GM18505 (cell line): ENCODE measurements at regions not wholly inside any gene's neighbourhood (a gene's known extent, or its start where the extent isn't known, plus 50 kb on each side); places are given as distances from the start of the nearest gene placed in this dataset.
"Not testable (repeated sequence)": the region's sequence is repeated elsewhere in the genome, so short reads cannot be mapped to it uniquely, and the experiment has no call there.

Experiments used
- ATAC-seq: cut with Tn5 transposase; IDR thresholded peaks from one replicate; pipeline ENCODE4 v1.9.1; 2021; ENCODE audit not compliant: unreplicated experiment
- POLR2A ChIP-seq: IDR thresholded peaks from 4 replicates; pipeline ENCODE4 v1.6.1; 2011; ENCODE audit warnings: borderline replicate concordance; ENCODE audit not compliant: insufficient read depth, insufficient read length; ENCODE audit errors: extremely low read depth

DNA sequence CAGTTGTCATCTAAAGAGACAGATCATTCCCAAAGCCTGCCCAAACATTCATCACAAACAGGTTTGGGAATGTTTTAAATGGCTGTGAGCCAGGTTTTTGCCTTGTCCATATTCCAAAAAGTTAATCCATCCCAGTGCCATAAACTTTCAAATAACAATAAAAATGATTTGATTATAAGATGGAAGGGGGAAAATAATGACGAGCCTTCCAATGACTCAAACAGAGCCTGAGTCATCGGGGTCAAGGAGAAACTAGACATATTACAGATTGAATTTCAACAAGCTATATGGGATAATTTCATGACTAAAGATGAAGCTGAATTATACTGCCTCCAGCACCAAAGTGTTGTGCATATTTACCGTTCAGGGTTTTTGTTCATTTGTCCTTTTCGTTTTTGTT, 195.8 kb upstream of the PKN2 start:
- ATAC-seq = no peak
- no peak for TF ChIP-seq POLR2A

DNA sequence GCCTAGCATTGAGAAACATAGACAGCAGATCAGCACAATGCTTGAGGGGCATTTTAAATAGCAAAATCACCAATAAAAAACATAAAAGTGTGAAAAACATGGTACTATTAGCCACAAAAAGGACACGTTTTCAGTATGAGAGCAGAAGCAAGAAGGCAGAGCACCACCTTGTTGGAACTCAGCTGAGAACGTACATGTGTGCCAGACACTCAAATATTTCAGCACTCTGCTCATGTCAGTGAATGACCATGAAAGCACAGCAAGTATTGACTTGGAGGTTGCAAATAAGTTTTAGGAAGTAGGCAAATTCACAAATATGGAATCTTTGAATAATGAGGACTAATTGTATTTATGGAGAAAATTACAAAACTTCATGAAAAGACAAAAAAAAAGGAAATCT, 193.4 kb upstream of the PKN2 start:
- no peak for ATAC-seq

DNA sequence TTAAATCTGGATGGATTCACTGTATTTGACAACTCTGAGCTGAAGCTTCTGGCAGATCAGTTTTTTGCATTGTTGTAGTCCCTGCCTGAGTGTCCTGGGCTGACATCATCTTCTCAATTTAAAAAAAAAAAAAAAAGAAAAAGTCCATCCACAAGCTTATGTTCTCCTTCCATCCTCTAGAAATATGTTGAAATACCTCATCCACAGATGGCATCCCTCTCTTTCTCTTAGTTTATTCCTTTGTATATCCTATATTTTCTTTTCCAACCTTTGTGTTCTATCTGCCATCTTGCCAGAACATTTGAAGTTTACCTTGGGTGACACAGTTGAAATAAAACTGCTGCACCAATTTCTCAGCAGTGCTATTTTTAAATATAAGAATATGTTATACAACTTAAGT, 184.4 kb upstream of the PKN2 start:
- TF ChIP-seq POLR2A = no peak
- no peak for ATAC-seq

More for the DNA sequence above, 193.4 kb upstream of the PKN2 start:
- TF ChIP-seq POLR2A = no peak

DNA sequence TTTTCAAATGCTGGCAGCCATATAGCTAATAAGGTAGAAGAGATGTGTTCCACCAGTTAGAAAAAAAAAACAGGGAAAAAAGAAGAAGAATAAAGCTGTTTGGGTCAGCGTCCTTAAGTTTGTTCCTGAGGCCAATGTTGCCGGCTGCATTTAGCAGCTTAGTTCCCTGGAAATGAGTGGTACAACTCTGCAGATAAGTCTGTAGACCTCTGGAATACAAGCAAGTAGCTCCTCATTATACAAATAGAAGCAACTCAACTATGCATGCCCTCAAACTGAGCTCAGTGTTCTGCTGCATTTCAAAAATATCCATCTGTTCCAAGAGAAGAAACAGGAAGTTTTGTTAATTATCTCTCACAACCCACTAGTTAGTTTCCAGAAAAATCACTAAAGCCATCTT, 181.2 kb upstream of the PKN2 start:
- no peak for ATAC-seq
- TF ChIP-seq POLR2A = no peak

DNA sequence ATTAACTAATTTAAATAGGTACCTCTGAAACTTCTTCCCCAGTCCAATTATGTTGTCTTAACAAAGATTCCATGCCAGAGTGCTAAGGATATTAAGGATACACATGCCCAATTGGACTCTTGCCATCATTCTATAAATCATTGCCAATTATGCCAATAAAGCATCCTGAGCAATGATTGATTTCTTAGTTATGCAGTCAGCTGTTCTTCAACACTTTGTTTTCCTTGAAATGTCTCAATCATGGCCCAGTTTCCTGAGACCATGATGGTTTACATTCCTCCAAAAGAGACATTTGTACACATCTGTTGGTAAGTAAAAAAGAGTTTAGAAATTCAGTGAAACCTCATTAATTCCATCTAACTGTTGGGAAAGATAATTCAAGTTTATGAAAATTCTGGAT, 180.4 kb upstream of the PKN2 start:
- TF ChIP-seq POLR2A = no peak
- ATAC-seq = no peak

DNA sequence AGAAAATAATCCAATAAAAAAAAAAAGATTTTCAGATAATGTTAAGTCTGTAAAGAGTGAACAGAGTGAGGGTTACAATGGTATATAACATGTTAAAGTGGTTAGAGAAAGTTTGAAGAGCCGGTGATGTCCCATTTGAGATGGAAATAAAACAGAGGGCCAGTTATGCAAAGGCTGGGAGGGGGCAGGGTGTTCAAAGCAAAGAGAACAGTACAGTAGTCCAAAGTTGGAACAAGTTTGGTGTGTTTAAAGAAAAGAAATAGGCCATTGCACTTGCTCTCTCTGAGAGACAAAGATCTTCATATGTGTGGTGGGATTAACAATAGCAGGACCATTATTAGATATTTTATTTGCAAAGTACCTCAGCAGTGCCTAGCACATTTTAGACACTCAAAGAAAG, 179.5 kb upstream of the PKN2 start:
- ATAC-seq = no peak
- TF ChIP-seq POLR2A = no peak

DNA sequence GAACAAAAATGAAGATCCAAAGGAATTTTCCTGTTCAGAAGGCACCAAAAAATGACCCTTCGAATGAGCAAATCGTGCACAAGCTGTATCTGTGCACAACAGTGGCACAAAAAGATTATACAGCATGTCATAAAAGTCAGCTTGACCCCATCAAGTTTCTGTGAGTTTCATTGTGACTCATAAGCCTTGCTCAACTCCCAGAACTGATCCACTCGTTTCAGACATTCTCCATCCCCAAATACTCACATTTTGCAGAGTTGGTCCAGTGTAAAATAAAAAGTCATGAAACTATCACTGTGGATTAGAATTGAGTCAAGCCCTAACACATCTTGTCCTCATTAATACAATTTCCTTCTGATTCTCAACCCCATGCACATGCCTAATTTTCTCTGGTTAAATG, 174.7 kb upstream of the PKN2 start:
- ATAC-seq = no peak
- no peak for TF ChIP-seq POLR2A

DNA sequence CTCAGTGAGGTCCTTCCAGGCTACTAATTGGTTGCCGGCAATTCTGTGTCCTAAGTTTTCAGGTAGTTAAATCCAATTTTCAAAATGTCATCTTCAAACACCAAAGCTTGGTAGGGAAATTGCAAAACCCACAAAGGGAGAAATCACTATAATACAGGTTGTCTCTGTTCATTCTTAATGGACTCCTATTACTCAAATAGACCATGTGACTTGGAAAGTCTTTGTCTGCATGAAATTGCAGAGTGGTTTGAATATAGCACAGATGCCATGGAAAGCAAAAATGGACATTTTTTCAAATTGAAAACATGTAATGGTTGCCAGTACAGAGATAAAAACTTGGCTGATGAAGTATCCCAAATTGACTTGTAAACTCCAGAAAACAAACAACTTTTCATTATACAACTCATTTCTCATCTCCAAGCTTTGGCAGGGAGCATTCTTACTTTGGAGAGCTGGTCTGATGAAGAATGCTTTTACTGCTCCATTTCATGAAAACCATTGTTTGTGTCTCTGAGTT, 169.5 kb upstream of the PKN2 start:
- no peak for ATAC-seq

DNA sequence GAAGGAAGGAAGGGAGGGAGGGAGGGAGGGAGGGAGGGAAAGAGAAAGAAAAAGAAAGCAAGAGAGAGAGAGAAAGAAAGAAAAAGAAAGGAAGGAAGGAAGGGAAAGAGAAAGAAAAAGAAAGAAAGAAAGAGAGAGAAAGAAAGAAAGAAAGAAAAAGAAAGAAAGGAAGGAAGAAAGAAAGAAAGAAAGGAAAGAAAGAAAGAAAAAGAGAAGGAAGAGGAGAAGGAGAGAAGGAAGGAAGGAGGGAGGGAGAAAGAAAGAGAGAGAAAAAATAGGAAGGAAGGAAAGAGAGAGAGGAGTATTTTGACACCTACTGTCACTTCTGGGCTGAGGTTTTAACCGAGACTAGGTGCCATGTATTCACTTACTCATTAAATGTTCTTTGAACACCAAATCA, 166.6 kb upstream of the PKN2 start:
- ATAC-seq = not testable (repeated sequence)

More for the DNA sequence above, 169.5 kb upstream of the PKN2 start:
- TF ChIP-seq POLR2A = no peak

DNA sequence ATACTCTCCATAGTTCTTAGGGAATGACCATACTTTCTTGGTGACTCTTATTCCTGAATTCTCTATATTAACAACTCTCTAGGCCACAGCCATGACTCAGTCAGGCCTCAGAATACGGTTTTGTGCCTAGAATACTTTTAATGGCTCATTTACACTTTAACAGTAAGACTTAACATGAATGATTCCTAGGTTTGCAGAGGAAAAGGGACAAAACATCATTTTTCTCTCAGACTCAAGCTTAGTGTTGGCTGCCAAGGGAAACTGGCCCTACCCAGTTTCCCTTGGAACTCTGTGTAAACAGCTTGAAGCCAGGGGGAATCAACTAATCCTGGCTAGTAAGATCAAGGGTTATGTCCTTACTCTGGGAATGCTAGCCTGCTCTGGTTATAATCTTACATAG, 164.9 kb upstream of the PKN2 start:
- ATAC-seq = no peak
- TF ChIP-seq POLR2A = no peak

DNA sequence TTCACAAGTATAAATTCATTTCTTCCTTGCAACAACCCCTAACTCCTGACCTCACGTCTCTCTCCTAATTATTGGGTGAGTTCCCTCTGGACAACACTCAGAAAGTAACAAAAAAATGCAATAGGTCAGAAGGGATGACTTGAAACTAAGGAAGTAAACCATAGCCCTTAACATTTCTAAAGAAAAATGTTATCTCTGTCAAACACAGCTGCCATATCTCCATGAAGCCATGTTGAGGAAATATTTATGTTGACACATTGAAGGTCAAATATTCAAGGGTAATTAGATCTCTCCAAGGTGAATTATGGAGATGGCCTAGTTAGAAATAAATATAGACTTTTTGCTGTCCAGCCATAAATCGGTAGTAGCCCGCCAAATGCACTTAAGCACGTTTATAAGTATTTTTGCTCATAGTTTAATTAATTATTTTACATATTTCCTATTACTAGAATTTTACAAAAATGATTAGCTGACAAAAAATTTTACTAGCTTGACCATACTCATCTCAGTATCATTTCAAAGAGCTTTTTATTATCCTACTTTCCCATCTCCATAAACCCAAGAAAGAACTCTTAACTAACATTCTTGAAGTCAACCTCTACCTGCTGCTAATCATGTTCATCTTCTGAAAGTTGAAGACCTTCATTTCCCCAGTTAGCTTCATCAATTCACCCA, 160.1 kb upstream of the PKN2 start:
- no peak for ATAC-seq
- no peak for TF ChIP-seq POLR2A

DNA sequence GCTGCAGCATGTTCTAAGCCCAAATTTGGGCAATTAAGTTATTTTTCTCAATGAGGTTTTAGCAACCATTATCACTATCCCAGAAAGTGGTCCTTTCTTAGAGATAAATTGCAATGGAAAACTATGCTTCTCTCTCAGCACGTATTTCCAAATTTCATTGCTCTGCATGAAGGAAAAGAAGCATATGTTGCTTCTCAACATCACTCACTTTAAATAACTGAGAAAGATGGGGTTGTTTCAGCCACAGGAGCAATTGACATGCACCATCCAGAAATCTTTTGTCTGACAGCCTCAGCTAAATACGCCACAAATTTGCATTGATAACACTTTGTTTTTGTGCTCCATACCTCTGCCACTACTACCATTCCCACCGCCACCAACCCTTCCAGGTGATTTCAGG, 157.6 kb upstream of the PKN2 start:
- no peak for ATAC-seq

DNA sequence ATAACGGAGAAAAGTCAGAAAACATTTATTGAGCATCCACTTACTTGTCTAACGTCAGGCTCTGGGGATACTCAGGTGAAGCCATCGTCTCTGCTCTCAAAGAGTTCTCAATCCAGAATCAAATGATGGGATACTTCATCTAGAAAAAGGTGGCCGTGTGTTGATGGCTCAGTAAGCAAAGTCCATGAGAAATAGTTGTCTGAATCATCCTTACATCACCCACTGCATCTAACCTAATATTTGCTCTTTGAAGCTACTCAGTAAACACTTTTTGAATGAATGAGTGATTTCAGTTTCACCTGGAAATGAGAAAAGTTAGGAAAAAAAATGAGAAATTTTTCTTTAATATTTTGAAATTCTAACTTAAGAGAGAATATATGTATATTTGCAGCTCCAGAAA, 155.3 kb upstream of the PKN2 start:
- ATAC-seq = no peak
- TF ChIP-seq POLR2A = no peak

More for the DNA sequence above, 157.6 kb upstream of the PKN2 start:
- no peak for TF ChIP-seq POLR2A

DNA sequence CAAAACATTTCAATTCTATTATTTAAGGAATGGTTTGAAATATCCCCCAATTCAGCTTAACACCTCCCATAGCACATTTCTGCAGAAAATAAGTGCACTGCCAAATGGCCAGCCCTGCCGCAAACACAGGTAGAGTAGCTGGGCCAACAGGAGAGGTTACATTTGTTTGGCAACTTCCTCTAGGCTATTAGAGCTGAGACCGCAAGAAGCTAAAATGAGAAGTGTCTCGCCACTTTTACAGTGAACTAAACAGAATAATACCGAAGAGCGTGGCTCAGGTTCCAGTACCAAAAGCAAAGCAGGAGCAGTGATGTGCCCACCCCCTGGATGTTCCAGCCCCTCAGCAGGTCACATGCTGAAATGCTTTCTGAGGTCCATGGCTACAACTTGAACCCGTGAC, 154.5 kb upstream of the PKN2 start:
- no peak for ATAC-seq
- TF ChIP-seq POLR2A = no peak

DNA sequence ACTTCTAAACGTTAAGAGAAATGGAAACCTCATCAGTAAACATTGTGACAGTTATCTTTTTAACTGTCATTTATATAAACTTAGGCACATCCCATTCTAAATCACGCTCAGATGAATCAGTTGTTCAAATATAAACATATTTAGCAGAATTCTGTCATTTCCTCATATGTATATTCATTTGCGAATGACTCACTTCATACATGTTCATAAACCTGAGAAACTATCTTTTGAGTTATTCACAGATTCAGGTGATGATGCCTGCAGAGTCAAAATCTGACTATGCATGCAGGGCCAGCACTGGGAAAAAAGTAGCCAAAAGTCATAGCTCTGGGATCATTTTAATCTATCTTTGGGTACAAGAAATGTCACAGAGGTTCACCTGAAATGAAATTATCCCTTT, 153.8 kb upstream of the PKN2 start:
- no peak for ATAC-seq
- TF ChIP-seq POLR2A = no peak
